GM12865 (cell line): ENCODE measurements at regions not wholly inside any gene's neighbourhood (a gene's known extent, or its start where the extent isn't known, plus 50 kb on each side); places are given as distances from the start of the nearest gene placed in this dataset.

ENCODE experiments used
- DNase-seq: peaks from one replicate; pipeline ENCODE4 v3.0.0; 2010; ENCODE audit warnings: low read depth
- H3K4me3 ChIP-seq: 2 replicates; pipeline ENCODE4 v1.5.1; 2011; ENCODE audit warnings: mild to moderate bottlenecking, low read depth, low read length, control low read depth
- CTCF ChIP-seq: IDR thresholded peaks from 2 replicates; pipeline ENCODE4 v1.5.1; 2011; ENCODE audit warnings: low read length, control low read depth, low read depth, inconsistent platforms; ENCODE audit not compliant: insufficient read depth; ENCODE audit errors: missing control alignments

GRCh38 chr18:39371996-39372395 lies 1806.4 kb upstream of the CELF4 start:
- no peak for DNase-seq
- H3K4me3 ChIP-seq = no peak overlapping the region
- no peak for TF ChIP-seq CTCF

GRCh38 chr18:39366656-39367055 lies 1801.1 kb upstream of the CELF4 start:
- no peak for TF ChIP-seq CTCF
- no peak for DNase-seq
- H3K4me3 ChIP-seq = no peak overlapping the region

- no peak overlapping the region for H3K4me3 ChIP-seq
- no peak for TF ChIP-seq CTCF
- DNase-seq = no peak
Observed at GRCh38 chr18:39365836-39366485, 1800.4 kb upstream of the CELF4 start.

- no peak for TF ChIP-seq CTCF
- no peak for DNase-seq
- no peak overlapping the region for H3K4me3 ChIP-seq
Observed at GRCh38 chr18:39360072-39360471, 1794.5 kb upstream of the CELF4 start.

GRCh38 chr18:39359636-39360035 lies 1794.0 kb upstream of the CELF4 start:
- DNase-seq = no peak
- no peak overlapping the region for H3K4me3 ChIP-seq

GRCh38 chr18:39350945-39351344 lies 1785.3 kb upstream of the CELF4 start:
- TF ChIP-seq CTCF = no peak
- H3K4me3 ChIP-seq = no peak overlapping the region
- DNase-seq = no peak

More at GRCh38 chr18:39359636-39360035, 1794.0 kb upstream of the CELF4 start:
- TF ChIP-seq CTCF = no peak

- H3K4me3 ChIP-seq = no peak overlapping the region
- no peak for DNase-seq
- TF ChIP-seq CTCF = no peak
Observed at GRCh38 chr18:39349801-39350200, 1784.2 kb upstream of the CELF4 start.
